ENCODE measurements at regions not wholly inside any gene's neighbourhood (a gene's known extent, or its start where the extent isn't known, plus 50 kb on each side); places are given as distances from the start of the nearest gene placed in this dataset.

- DNase-seq (ENCODE audit: extremely low spot score in 2 of 2): no peak
- H3K4me1 ChIP-seq: no peaks in the 10 kb centered on the region
- H3K9me3 ChIP-seq: no peaks in the 10 kb centered on the region
- H3K27ac ChIP-seq: no peak overlapping the region
- no peaks in the 10 kb centered on the region for H3K36me3 ChIP-seq
- no peak overlapping the region for H3K4me3 ChIP-seq
- TF ChIP-seq POLR2A (IDR thresholded peaks at IDR 0.05) (no peak), CTCF (IDR thresholded peaks at IDR 0.05) (no peak), POLR2AphosphoS5 (IDR thresholded peaks at IDR 0.05; ENCODE audit: insufficient read depth in 1 of 2, low read depth in 1 of 2) (no peak)
- no peaks in the 10 kb centered on the region for H3K27me3 ChIP-seq
- intact Hi-C loops (cut with DNase I): no loop called here
These were observed 1371.8 kb upstream of the PRMT6 start for GRCh38 chr1:105684714-105685113.

- intact Hi-C loops (cut with DNase I): no loop called here
These were observed 1370.4 kb upstream of the PRMT6 start for GRCh38 chr1:105686026-105686425.

GRCh38 chr1:105686874-105687690, 1369.4 kb upstream of the PRMT6 start:
- TF ChIP-seq POLR2A (IDR thresholded peaks at IDR 0.05) (no peak), CTCF (IDR thresholded peaks at IDR 0.05) (no peak), POLR2AphosphoS5 (IDR thresholded peaks at IDR 0.05; ENCODE audit: insufficient read depth in 1 of 2, low read depth in 1 of 2) (no peak)
- intact Hi-C loops (cut with DNase I): no loop called here
- no peaks in the 10 kb centered on the region for H3K36me3 ChIP-seq
- no peak overlapping the region for H3K4me3 ChIP-seq
- no peaks in the 10 kb centered on the region for H3K27me3 ChIP-seq
- H3K9me3 ChIP-seq: no peaks in the 10 kb centered on the region
- no peak for DNase-seq (ENCODE audit: extremely low spot score in 2 of 2)
- no peak overlapping the region for H3K27ac ChIP-seq
- H3K4me1 ChIP-seq: no peaks in the 10 kb centered on the region

More at GRCh38 chr1:105686026-105686425, 1370.4 kb upstream of the PRMT6 start:
- Histone ChIP-seq H3K4me3 (no peak overlapping the region), H3K4me1 (no peaks in the 10 kb centered on the region), H3K9me3 (no peaks in the 10 kb centered on the region), H3K36me3 (no peaks in the 10 kb centered on the region), H3K27me3 (no peaks in the 10 kb centered on the region), H3K27ac (no peak overlapping the region)
- DNase-seq (ENCODE audit: extremely low spot score in 2 of 2): no peak
- TF ChIP-seq POLR2A (IDR thresholded peaks at IDR 0.05) (no peak), POLR2AphosphoS5 (IDR thresholded peaks at IDR 0.05; ENCODE audit: insufficient read depth in 1 of 2, low read depth in 1 of 2) (no peak)

- H3K4me3 ChIP-seq: no peak overlapping the region
- no peaks in the 10 kb centered on the region for H3K9me3 ChIP-seq
- no peaks in the 10 kb centered on the region for H3K4me1 ChIP-seq
- DNase-seq (ENCODE audit: extremely low spot score in 2 of 2): no peak
- no peak for TF ChIP-seq POLR2A (IDR thresholded peaks at IDR 0.05)
- TF ChIP-seq POLR2AphosphoS5 (IDR thresholded peaks at IDR 0.05; ENCODE audit: insufficient read depth in 1 of 2, low read depth in 1 of 2): no peak
- TF ChIP-seq CTCF (IDR thresholded peaks at IDR 0.05): no peak
- intact Hi-C loops (cut with DNase I): no loop called here
- H3K27me3 ChIP-seq: no peaks in the 10 kb centered on the region
- no peaks in the 10 kb centered on the region for H3K36me3 ChIP-seq
- H3K27ac ChIP-seq: no peak overlapping the region
These were observed 1355.8 kb upstream of the PRMT6 start for GRCh38 chr1:105700723-105701122.

- no peak for TF ChIP-seq POLR2AphosphoS5 (IDR thresholded peaks at IDR 0.05; ENCODE audit: insufficient read depth in 1 of 2, low read depth in 1 of 2)
- TF ChIP-seq POLR2A (IDR thresholded peaks at IDR 0.05): no peak
- no peak for TF ChIP-seq CTCF (IDR thresholded peaks at IDR 0.05)
- H3K36me3 ChIP-seq: no peaks in the 10 kb centered on the region
- H3K9me3 ChIP-seq: no peaks in the 10 kb centered on the region
- intact Hi-C loops (cut with DNase I): no loop called here
- H3K27me3 ChIP-seq: no peaks in the 10 kb centered on the region
- no peak overlapping the region for H3K4me3 ChIP-seq
- no peaks in the 10 kb centered on the region for H3K4me1 ChIP-seq
- no peak for DNase-seq (ENCODE audit: extremely low spot score in 2 of 2)
- no peak overlapping the region for H3K27ac ChIP-seq
These were observed 1332.2 kb upstream of the PRMT6 start for GRCh38 chr1:105724286-105724685.
